SK-N-SH (cell line): ENCODE measurements at regions not wholly inside any gene's neighbourhood (a gene's known extent, or its start where the extent isn't known, plus 50 kb on each side); places are given as distances from the start of the nearest gene placed in this dataset.

Experiments
- CTCF ChIA-PET: fragments of 300-600, 350-600 bp; formaldehyde crosslinking; extraction: SDS; loops from one replicate; lab custom pipeline; 2021; lab: Yijun Ruan, JAX
- POLR2A ChIA-PET: fragments of 350-600 bp; sonication (Branson Sonifier 250); formaldehyde crosslinking; extraction: SDS; loops from one replicate; lab custom pipeline; 2020; ENCODE audit warnings: antibody characterized with exemption, inconsistent platforms; lab: Yijun Ruan, JAX
- DNase-seq: peaks from one replicate; pipeline ENCODE4 v3.0.0; 2012
- H2AFZ ChIP-seq: fragments of 200-600 bp; sonication (generic); 2 replicates; pipeline ENCODE4 v1.8.1; 2016; ENCODE audit warnings: antibody characterized with exemption, mild to moderate bottlenecking, low read depth
- H3F3A ChIP-seq: fragments of 200-600 bp; sonication (generic); replicated peaks from 2 replicates; pipeline ENCODE3; 2016; ENCODE audit warnings: antibody characterized with exemption, mild to moderate bottlenecking; ENCODE audit not compliant: insufficient read depth
- H3K27ac ChIP-seq, 2 experiments: fragments of 200-500 bp in 1 of 2; fragments of 200-600 bp in 1 of 2; sonication (Bioruptor generic) in 1 of 2; sonication (generic), shearing (Covaris generic) in 1 of 2; 2 replicates each; pipeline versions ENCODE4 v1.5.1 to v1.6.1; 2014 to 2016; ENCODE audit warnings: low read depth in 2 of 2, inconsistent platforms in 1 of 2, low read length in 1 of 2, mild to moderate bottlenecking in 1 of 2, mixed read lengths in 1 of 2
- H3K27me3 ChIP-seq: fragments of 200-600 bp; sonication (generic), shearing (Covaris generic); 2 replicates; pipeline ENCODE4 v1.6.1; 2016; ENCODE audit warnings: mixed run types; ENCODE audit not compliant: insufficient read depth
- H3K36me3 ChIP-seq, 2 experiments: fragments of 200-500 bp in 1 of 2; fragments of 200-600 bp in 1 of 2; sonication (Bioruptor generic) in 1 of 2; sonication (generic) in 1 of 2; replicated peaks in 1 of 2; 2 replicates each; pipeline versions ENCODE3 to v1.5.1; 2014 to 2016; ENCODE audit warnings: low read length in 1 of 2, mild to moderate bottlenecking in 1 of 2; ENCODE audit not compliant: insufficient read depth in 2 of 2, control insufficient read depth in 1 of 2
- H3K4me1 ChIP-seq, 2 experiments: fragments of 200-500 bp in 1 of 2; fragments of 200-600 bp in 1 of 2; sonication (Bioruptor generic) in 1 of 2; sonication (generic), shearing (Covaris generic) in 1 of 2; 2 replicates each; pipeline versions ENCODE4 v1.5.1 to v1.6.1; 2014 to 2016; ENCODE audit warnings: low read depth in 1 of 2, low read length in 1 of 2, mixed run types in 1 of 2; ENCODE audit not compliant: insufficient read depth in 2 of 2, control insufficient read depth in 1 of 2
- H3K4me2 ChIP-seq: fragments of 200-600 bp; sonication (generic), shearing (Covaris generic); 2 replicates; pipeline ENCODE4 v1.6.1; 2017; ENCODE audit warnings: mixed run types
- H3K4me3 ChIP-seq, 2 experiments: fragments of 200-500 bp in 1 of 2; fragments of 200-600 bp in 1 of 2; sonication (Bioruptor generic) in 1 of 2; sonication (generic), shearing (Covaris generic) in 1 of 2; 2 replicates each; pipeline versions ENCODE4 v1.5.1 to v1.8.1; 2014 to 2016; ENCODE audit warnings: low read depth in 2 of 2, inconsistent platforms in 1 of 2, low read length in 1 of 2, mild to moderate bottlenecking in 1 of 2, mixed read lengths in 1 of 2, moderate library complexity in 1 of 2
- H3K79me2 ChIP-seq: fragments of 200-600 bp; sonication (generic); 2 replicates; pipeline ENCODE4 v1.8.1; 2017; ENCODE audit warnings: mild to moderate bottlenecking; ENCODE audit not compliant: insufficient read depth
- H3K9ac ChIP-seq: fragments of 200-600 bp; sonication (generic); 2 replicates; pipeline ENCODE4 v1.6.1; 2017; ENCODE audit warnings: mixed run types
- H3K9me2 ChIP-seq: fragments of 200-600 bp; sonication (generic); 2 replicates; pipeline ENCODE4 v1.6.1; 2017; ENCODE audit warnings: mixed run types
- H3K9me3 ChIP-seq: fragments of 200-600 bp; sonication (generic); 2 replicates; pipeline ENCODE4 v1.6.1; 2017; ENCODE audit warnings: mixed run types, mild to moderate bottlenecking, moderate library complexity
- H4K20me1 ChIP-seq: fragments of 200-600 bp; sonication (generic); 2 replicates; pipeline ENCODE4 v1.6.1; 2017; ENCODE audit warnings: mild to moderate bottlenecking, mixed run types; ENCODE audit not compliant: insufficient read depth
- EZH2phosphoT487 ChIP-seq: fragments of 200-600 bp; sonication (generic); IDR thresholded peaks from 2 replicates; pipeline ENCODE4 v1.6.1; 2017; ENCODE audit warnings: low read depth, mixed run types, mild to moderate bottlenecking, antibody characterized with exemption, moderate library complexity, borderline replicate concordance
- FOSL2 ChIP-seq: IDR thresholded peaks from 2 replicates; pipeline ENCODE4 v1.4.0; 2012; ENCODE audit warnings: low read depth, mild to moderate bottlenecking, moderate library complexity, borderline replicate concordance
- FOXM1 ChIP-seq: IDR thresholded peaks from 2 replicates; pipeline ENCODE4 v1.4.0; 2012; ENCODE audit warnings: low read depth, mild to moderate bottlenecking
- MXI1 ChIP-seq: IDR thresholded peaks from 2 replicates; pipeline ENCODE4 v1.6.1; 2012; ENCODE audit warnings: mild to moderate bottlenecking, low read depth, low read length, improper control_type of control experiment
- NRF1 ChIP-seq: IDR thresholded peaks from 2 replicates; pipeline ENCODE4 v1.6.1; 2012; ENCODE audit warnings: low read depth, mild to moderate bottlenecking, low read length
- REST ChIP-seq: IDR thresholded peaks from 2 replicates; pipeline ENCODE4 v1.6.1; 2012; ENCODE audit warnings: mild to moderate bottlenecking, low read depth, low read length, moderate library complexity
- RFX5 ChIP-seq: IDR thresholded peaks from 2 replicates; pipeline ENCODE4 v1.6.1; 2012; ENCODE audit warnings: mild to moderate bottlenecking, improper control_type of control experiment, low read length
- SMC3 ChIP-seq: IDR thresholded peaks from 2 replicates; pipeline ENCODE4 v1.6.1; 2012; ENCODE audit warnings: low read depth, low read length, improper control_type of control experiment
- TEAD4 ChIP-seq: IDR thresholded peaks from 2 replicates; pipeline ENCODE4 v1.4.0; 2012; ENCODE audit warnings: mild to moderate bottlenecking, borderline replicate concordance; ENCODE audit not compliant: insufficient read depth
- YY1 ChIP-seq: IDR thresholded peaks from 2 replicates; pipeline ENCODE4 v1.4.0; 2012; ENCODE audit warnings: low read depth, mild to moderate bottlenecking
- WGBS: methylation state at CpG from one replicate; pipeline ENCODE4 v1.1.6; 2017; ENCODE audit warnings: low lambda C conversion rate; 5-methylcytosine and 5-hydroxymethylcytosine counted together
- TF ChIP-seq, protein P1 (sequence below): IDR thresholded peaks from 2 replicates; pipeline ENCODE4 v1.4.0; 2012; ENCODE audit warnings: low read depth, borderline replicate concordance
- TF ChIP-seq, protein P2 (sequence below): fragments of 150-350 bp; IDR thresholded peaks from 2 replicates; pipeline ENCODE4 v1.6.1; 2016; ENCODE audit warnings: mild to moderate bottlenecking, low read depth, low read length
- TF ChIP-seq, protein P3 (sequence below): fragments of 200-600 bp; sonication (generic); IDR thresholded peaks from 2 replicates; pipeline ENCODE4 v1.6.1; 2017; ENCODE audit warnings: antibody characterized with exemption, mild to moderate bottlenecking, moderate library complexity

DNA sequence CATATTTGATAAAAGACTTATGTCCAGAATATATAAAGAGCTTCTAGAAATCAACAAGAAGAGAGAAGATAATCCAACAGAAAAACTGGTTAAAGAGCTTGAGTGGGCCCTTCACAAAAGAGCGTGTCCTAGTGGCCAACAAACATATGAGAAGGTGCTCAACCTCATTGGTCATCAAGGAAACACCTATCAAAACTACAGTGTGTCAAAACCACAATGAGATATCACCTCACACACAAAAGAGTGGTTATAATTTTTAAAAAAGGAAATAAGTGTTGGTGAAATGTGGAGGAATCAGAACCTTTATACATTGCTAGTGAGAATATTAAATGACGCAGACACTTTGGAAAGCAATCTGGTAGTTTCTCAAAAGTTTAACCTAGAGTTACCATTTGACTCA lies 68.4 kb upstream of the KLF13 start:
- WGBS, result 46% methylated on average over 2 of the region's 2 CpGs
- H3K9ac ChIP-seq, result no peak overlapping the region
- no peaks in the 10 kb centered on the region for H3K36me3 ChIP-seq

More for the DNA sequence above, 68.4 kb upstream of the KLF13 start:
- peaks cover 0 to 12% of the 10 kb centered on the region in 2 experiments; a peak in 1 of 4 replicates for H3K4me1 ChIP-seq
- no peaks in the 10 kb centered on the region for H3K9me3 ChIP-seq
- H3F3A ChIP-seq, result no peaks in the 10 kb centered on the region
- no peaks in the 10 kb centered on the region for H3K27me3 ChIP-seq
- H3K79me2 ChIP-seq, result no peaks in the 10 kb centered on the region
- ChIA-PET POLR2A (no interaction called here), CTCF (interaction anchor here (0.7 kb wide), 1 partner anchor 21 kb away, joined by 3 read pairs; no protein-coding TSS in a partner anchor)
- no peak overlapping the region for H2AFZ ChIP-seq
- TF ChIP-seq TEAD4 (no peak), NRF1 (no peak), SMC3 (no peak), YY1 (no peak), FOXM1 (no peak), RFX5 (no peak), EZH2phosphoT487 (no peak), FOSL2 (no peak), MXI1 (no peak), REST (no peak)
- TF ChIP-seq, protein P1, sequence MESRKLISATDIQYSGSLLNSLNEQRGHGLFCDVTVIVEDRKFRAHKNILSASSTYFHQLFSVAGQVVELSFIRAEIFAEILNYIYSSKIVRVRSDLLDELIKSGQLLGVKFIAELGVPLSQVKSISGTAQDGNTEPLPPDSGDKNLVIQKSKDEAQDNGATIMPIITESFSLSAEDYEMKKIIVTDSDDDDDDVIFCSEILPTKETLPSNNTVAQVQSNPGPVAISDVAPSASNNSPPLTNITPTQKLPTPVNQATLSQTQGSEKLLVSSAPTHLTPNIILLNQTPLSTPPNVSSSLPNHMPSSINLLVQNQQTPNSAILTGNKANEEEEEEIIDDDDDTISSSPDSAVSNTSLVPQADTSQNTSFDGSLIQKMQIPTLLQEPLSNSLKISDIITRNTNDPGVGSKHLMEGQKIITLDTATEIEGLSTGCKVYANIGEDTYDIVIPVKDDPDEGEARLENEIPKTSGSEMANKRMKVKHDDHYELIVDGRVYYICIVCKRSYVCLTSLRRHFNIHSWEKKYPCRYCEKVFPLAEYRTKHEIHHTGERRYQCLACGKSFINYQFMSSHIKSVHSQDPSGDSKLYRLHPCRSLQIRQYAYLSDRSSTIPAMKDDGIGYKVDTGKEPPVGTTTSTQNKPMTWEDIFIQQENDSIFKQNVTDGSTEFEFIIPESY, result no peak
- TF ChIP-seq, protein P2, sequence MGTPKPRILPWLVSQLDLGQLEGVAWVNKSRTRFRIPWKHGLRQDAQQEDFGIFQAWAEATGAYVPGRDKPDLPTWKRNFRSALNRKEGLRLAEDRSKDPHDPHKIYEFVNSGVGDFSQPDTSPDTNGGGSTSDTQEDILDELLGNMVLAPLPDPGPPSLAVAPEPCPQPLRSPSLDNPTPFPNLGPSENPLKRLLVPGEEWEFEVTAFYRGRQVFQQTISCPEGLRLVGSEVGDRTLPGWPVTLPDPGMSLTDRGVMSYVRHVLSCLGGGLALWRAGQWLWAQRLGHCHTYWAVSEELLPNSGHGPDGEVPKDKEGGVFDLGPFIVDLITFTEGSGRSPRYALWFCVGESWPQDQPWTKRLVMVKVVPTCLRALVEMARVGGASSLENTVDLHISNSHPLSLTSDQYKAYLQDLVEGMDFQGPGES, result no peak
- TF ChIP-seq, protein P3, sequence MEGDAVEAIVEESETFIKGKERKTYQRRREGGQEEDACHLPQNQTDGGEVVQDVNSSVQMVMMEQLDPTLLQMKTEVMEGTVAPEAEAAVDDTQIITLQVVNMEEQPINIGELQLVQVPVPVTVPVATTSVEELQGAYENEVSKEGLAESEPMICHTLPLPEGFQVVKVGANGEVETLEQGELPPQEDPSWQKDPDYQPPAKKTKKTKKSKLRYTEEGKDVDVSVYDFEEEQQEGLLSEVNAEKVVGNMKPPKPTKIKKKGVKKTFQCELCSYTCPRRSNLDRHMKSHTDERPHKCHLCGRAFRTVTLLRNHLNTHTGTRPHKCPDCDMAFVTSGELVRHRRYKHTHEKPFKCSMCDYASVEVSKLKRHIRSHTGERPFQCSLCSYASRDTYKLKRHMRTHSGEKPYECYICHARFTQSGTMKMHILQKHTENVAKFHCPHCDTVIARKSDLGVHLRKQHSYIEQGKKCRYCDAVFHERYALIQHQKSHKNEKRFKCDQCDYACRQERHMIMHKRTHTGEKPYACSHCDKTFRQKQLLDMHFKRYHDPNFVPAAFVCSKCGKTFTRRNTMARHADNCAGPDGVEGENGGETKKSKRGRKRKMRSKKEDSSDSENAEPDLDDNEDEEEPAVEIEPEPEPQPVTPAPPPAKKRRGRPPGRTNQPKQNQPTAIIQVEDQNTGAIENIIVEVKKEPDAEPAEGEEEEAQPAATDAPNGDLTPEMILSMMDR, result no peak
- no peak overlapping the region for H3K27ac ChIP-seq
- no peaks in the 10 kb centered on the region for H4K20me1 ChIP-seq
- no peak overlapping the region for H3K4me2 ChIP-seq
- no peak overlapping the region for H3K4me3 ChIP-seq
- H3K9me2 ChIP-seq, result no peaks in the 10 kb centered on the region
- no peak for DNase-seq
